ENCODE measurements at regions not wholly inside any gene's neighbourhood (a gene's known extent, or its start where the extent isn't known, plus 50 kb on each side); places are given as distances from the start of the nearest gene placed in this dataset.

DNA sequence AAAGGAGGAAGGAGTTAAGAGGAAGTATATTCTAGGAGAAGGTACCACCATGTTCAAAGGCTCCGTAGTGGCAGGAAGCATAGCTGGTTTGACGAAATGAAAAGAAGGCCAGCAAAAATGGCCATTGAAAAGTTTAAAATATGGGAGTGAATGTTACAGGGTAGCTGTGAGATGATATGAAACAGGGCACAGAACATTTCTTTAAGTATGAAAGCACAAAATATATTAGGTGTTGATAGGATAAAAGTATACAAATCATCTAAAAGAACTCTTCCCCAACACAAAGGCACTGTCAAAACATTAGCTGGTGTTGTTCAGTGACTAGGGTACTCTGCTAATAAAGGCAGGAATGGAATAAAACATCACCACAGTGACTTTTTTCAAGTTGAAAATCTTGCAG lies 216.2 kb downstream of the LRRN1 start:
- TF ChIP-seq, protein P1, sequence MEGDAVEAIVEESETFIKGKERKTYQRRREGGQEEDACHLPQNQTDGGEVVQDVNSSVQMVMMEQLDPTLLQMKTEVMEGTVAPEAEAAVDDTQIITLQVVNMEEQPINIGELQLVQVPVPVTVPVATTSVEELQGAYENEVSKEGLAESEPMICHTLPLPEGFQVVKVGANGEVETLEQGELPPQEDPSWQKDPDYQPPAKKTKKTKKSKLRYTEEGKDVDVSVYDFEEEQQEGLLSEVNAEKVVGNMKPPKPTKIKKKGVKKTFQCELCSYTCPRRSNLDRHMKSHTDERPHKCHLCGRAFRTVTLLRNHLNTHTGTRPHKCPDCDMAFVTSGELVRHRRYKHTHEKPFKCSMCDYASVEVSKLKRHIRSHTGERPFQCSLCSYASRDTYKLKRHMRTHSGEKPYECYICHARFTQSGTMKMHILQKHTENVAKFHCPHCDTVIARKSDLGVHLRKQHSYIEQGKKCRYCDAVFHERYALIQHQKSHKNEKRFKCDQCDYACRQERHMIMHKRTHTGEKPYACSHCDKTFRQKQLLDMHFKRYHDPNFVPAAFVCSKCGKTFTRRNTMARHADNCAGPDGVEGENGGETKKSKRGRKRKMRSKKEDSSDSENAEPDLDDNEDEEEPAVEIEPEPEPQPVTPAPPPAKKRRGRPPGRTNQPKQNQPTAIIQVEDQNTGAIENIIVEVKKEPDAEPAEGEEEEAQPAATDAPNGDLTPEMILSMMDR (IDR thresholded peaks at IDR 0.05): no peak
- H3K36me3 ChIP-seq (replicated peaks in 1 of 2; ENCODE audit: control insufficient read depth in 1 of 2, insufficient read depth in 2 of 2, low read length in 2 of 2): no peaks in the 10 kb centered on the region
- Mint-ChIP-seq H3K36me3 (peaks cover 0 to 1% of the 10 kb centered on the region in 2 donors), H3K9me3 (peaks cover 2 to 6% (median 2%) of the 10 kb centered on the region in 7 donors), H3K27ac (no peak overlapping the region), H3K27me3 (ENCODE audit: low read depth in 3 of 3) (no peaks in the 10 kb centered on the region), H3K4me3 (no peak overlapping the region), H3K4me1 (peaks cover 8% of the 10 kb centered on the region)
- no peaks in the 10 kb centered on the region for H3K27me3 ChIP-seq (ENCODE audit: control insufficient read depth in 2 of 2, insufficient read depth in 2 of 2, low read length in 2 of 2)
- intact Hi-C loops (cut with micrococcal nuclease): no loop called here
- WGBS (ENCODE audit: insufficient coverage): 0% methylated on average over 1 of the region's 2 CpGs
- H2AFZ ChIP-seq (ENCODE audit: insufficient read depth, low read depth, low read length, poor library complexity, severe bottlenecking): no peak overlapping the region
- H3K79me2 ChIP-seq (ENCODE audit: insufficient read depth, low read length): no peaks in the 10 kb centered on the region
- H3K4me1 ChIP-seq (ENCODE audit: control insufficient read depth in 1 of 2, insufficient read depth in 2 of 2, low read length in 2 of 2): no peaks in the 10 kb centered on the region
- DNase-seq: no peak
- H3K9ac ChIP-seq (ENCODE audit: insufficient read depth, low read length, poor library complexity, severe bottlenecking): no peak overlapping the region
- H3K4me3 ChIP-seq (replicated peaks in 1 of 3; ENCODE audit: low read depth in 2 of 3, low read length in 3 of 3): no peak overlapping the region
- H3K27ac ChIP-seq (ENCODE audit: low read depth in 1 of 2, low read length in 2 of 2): no peak overlapping the region
- no peaks in the 10 kb centered on the region for H4K20me1 ChIP-seq (ENCODE audit: insufficient read depth, low read length)
- H3K4me2 ChIP-seq (replicated peaks; ENCODE audit: extremely low read depth, low read length, poor library complexity, severe bottlenecking): no peak overlapping the region
- no peaks in the 10 kb centered on the region for H3K9me3 ChIP-seq (replicated peaks in 1 of 2; ENCODE audit: control insufficient read depth in 1 of 2, insufficient read depth in 1 of 2, low read length in 2 of 2)

DNA sequence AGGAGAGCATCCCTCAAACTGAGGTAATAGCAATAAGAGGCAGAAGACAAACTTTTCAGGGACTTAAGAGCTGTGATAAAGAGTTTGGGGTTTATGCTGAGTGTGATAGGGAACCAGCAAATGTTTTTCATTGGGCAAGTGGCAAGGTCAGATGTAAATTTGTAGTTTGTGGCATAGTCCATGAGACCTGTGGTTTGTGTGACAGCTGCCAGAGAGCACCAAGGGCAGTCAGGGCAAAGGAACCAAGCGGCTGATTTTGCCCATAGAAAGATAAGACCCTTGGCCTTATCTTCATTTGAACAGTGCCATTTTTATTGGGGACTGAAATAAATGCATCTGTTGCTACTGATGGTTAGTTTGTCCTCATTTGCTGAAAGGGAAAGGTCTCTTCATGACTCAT lies 220.3 kb downstream of the LRRN1 start:
- Mint-ChIP-seq H3K9me3 (peaks cover 0 to 3% (median 2%) of the 10 kb centered on the region in 7 donors), H3K27me3 (ENCODE audit: low read depth in 3 of 3) (peaks cover 0 to 2% (median 0%) of the 10 kb centered on the region in 3 donors), H3K27ac (no peak overlapping the region), H3K4me3 (no peak overlapping the region), H3K4me1 (peaks cover 4% of the 10 kb centered on the region), H3K36me3 (no peaks in the 10 kb centered on the region)
- Histone ChIP-seq H3K9ac (ENCODE audit: insufficient read depth, low read length, poor library complexity, severe bottlenecking) (no peak overlapping the region), H3K27me3 (ENCODE audit: control insufficient read depth in 2 of 2, insufficient read depth in 2 of 2, low read length in 2 of 2) (no peaks in the 10 kb centered on the region), H3K4me2 (replicated peaks; ENCODE audit: extremely low read depth, low read length, poor library complexity, severe bottlenecking) (no peak overlapping the region), H3K4me1 (ENCODE audit: control insufficient read depth in 1 of 2, insufficient read depth in 2 of 2, low read length in 2 of 2) (no peaks in the 10 kb centered on the region), H4K20me1 (ENCODE audit: insufficient read depth, low read length) (no peaks in the 10 kb centered on the region), H3K4me3 (replicated peaks in 1 of 3; ENCODE audit: low read depth in 2 of 3, low read length in 3 of 3) (no peak overlapping the region), H3K9me3 (replicated peaks in 1 of 2; ENCODE audit: control insufficient read depth in 1 of 2, insufficient read depth in 1 of 2, low read length in 2 of 2) (no peaks in the 10 kb centered on the region), H3K27ac (ENCODE audit: low read depth in 1 of 2, low read length in 2 of 2) (no peak overlapping the region), H3K36me3 (replicated peaks in 1 of 2; ENCODE audit: control insufficient read depth in 1 of 2, insufficient read depth in 2 of 2, low read length in 2 of 2) (no peaks in the 10 kb centered on the region), H3K79me2 (ENCODE audit: insufficient read depth, low read length) (no peaks in the 10 kb centered on the region), H2AFZ (ENCODE audit: insufficient read depth, low read depth, low read length, poor library complexity, severe bottlenecking) (no peak overlapping the region)
- intact Hi-C loops (cut with micrococcal nuclease): no loop called here
- TF ChIP-seq, protein P1 (IDR thresholded peaks at IDR 0.05): no peak
- no peak for DNase-seq
- no CpG with 5 or more reads among the region's 1 CpG for WGBS (ENCODE audit: insufficient coverage)
